GM21576 (cell line): ENCODE measurements at regions not wholly inside any gene's neighbourhood (a gene's known extent, or its start where the extent isn't known, plus 50 kb on each side); places are given as distances from the start of the nearest gene placed in this dataset.

Experiments used
- ATAC-seq: cut with Tn5 transposase; IDR thresholded peaks from one replicate; pipeline ENCODE4 v1.9.1; 2021; ENCODE audit warnings: mild to moderate bottlenecking, moderate library complexity; ENCODE audit not compliant: unreplicated experiment

- ATAC-seq: no peak
Measured at GRCh38 chr2:125455110-125455509, 1200.8 kb upstream of the GYPC start.

GRCh38 chr2:125456693-125457363, 1199.1 kb upstream of the GYPC start:
- no peak for ATAC-seq

GRCh38 chr2:125471963-125472362, 1184.0 kb upstream of the GYPC start:
- ATAC-seq: no peak

GRCh38 chr2:125479143-125479636, 1176.8 kb upstream of the GYPC start:
- no peak for ATAC-seq

GRCh38 chr2:125490308-125490707, 1165.7 kb upstream of the GYPC start:
- no peak for ATAC-seq

GRCh38 chr2:125491663-125492062, 1164.3 kb upstream of the GYPC start:
- no peak for ATAC-seq

- no peak for ATAC-seq
Measured at GRCh38 chr2:125512313-125512712, 1143.6 kb upstream of the GYPC start.

GRCh38 chr2:125516496-125517109, 1139.4 kb upstream of the GYPC start:
- ATAC-seq: no peak

GRCh38 chr2:125526093-125526492, 1129.9 kb upstream of the GYPC start:
- ATAC-seq: no peak

GRCh38 chr2:125535089-125535488, 1120.9 kb upstream of the GYPC start:
- ATAC-seq: no peak

GRCh38 chr2:125543968-125544514, 1111.9 kb upstream of the GYPC start:
- no peak for ATAC-seq

GRCh38 chr2:125553768-125554167, 1102.2 kb upstream of the GYPC start:
- no peak for ATAC-seq

GRCh38 chr2:125554956-125555355, 1101.0 kb upstream of the GYPC start:
- no peak for ATAC-seq

- ATAC-seq: no peak
Measured at GRCh38 chr2:125559186-125559585, 1096.8 kb upstream of the GYPC start.

GRCh38 chr2:125560855-125561254, 1095.1 kb upstream of the GYPC start:
- ATAC-seq: no peak

GRCh38 chr2:125561302-125561701, 1094.7 kb upstream of the GYPC start:
- no peak for ATAC-seq

GRCh38 chr2:125562924-125563323, 1093.0 kb upstream of the GYPC start:
- ATAC-seq: no peak

GRCh38 chr2:125564471-125564870, 1091.5 kb upstream of the GYPC start:
- ATAC-seq: no peak

- ATAC-seq: no peak
Measured at GRCh38 chr2:125566422-125566821, 1089.5 kb upstream of the GYPC start.

GRCh38 chr2:125567100-125567499, 1088.9 kb upstream of the GYPC start:
- no peak for ATAC-seq

GRCh38 chr2:125572660-125573059, 1083.3 kb upstream of the GYPC start:
- no peak for ATAC-seq

GRCh38 chr2:125573432-125573831, 1082.5 kb upstream of the GYPC start:
- no peak for ATAC-seq
